ENCODE measurements at regions not wholly inside any gene's neighbourhood (a gene's known extent, or its start where the extent isn't known, plus 50 kb on each side); places are given as distances from the start of the nearest gene placed in this dataset.

- Histone ChIP-seq H4K20me1 (no peaks in the 10 kb centered on the region), H3K4me1 (peaks cover 7 to 21% (median 12%) of the 10 kb centered on the region in 10 experiments), H3K36me3 (no peaks in the 10 kb centered on the region), H3K27ac (no peak overlapping the region), H3K27me3 (no peaks in the 10 kb centered on the region), H3K9me3 (replicated peaks in 1 of 11) (no peaks in the 10 kb centered on the region), H3K9ac (no peak overlapping the region), H3K4me2 (no peak overlapping the region), H3K4me3 (no peak overlapping the region)
- TF ChIP-seq Cebpa-rat (IDR thresholded peaks at IDR 0.05) = no peak
Observed at GRCh38 chr11:95301474-95301873, 70.5 kb upstream of the SESN3 start.

GRCh38 chr11:95299078-95299679 lies 68.2 kb upstream of the SESN3 start:
- no peaks in the 10 kb centered on the region for H3K9me3 ChIP-seq (replicated peaks in 1 of 11)
- H3K27ac ChIP-seq = no peak overlapping the region
- peak overlapping the region in 5 of 11 experiments; percentile 6 to 46 (median 38); a peak in 8 of 22 replicates for H3K4me2 ChIP-seq
- peaks cover 8 to 23% (median 16%) of the 10 kb centered on the region in 10 experiments for H3K4me1 ChIP-seq
- no peaks in the 10 kb centered on the region for H3K36me3 ChIP-seq
- no peak overlapping the region for H3K4me3 ChIP-seq
- H4K20me1 ChIP-seq = no peaks in the 10 kb centered on the region
- H3K27me3 ChIP-seq = no peaks in the 10 kb centered on the region
- H3K9ac ChIP-seq = no peak overlapping the region
- TF ChIP-seq Cebpa-rat (IDR thresholded peaks at IDR 0.05) = no peak

GRCh38 chr11:95297680-95298452 lies 66.9 kb upstream of the SESN3 start:
- Histone ChIP-seq H3K4me3 (no peak overlapping the region), H4K20me1 (no peaks in the 10 kb centered on the region), H3K27ac (no peak overlapping the region), H3K4me1 (peaks cover 8 to 23% (median 16%) of the 10 kb centered on the region in 10 experiments), H3K9me3 (replicated peaks in 1 of 11) (no peaks in the 10 kb centered on the region), H3K9ac (no peak overlapping the region), H3K4me2 (no peak overlapping the region), H3K27me3 (no peaks in the 10 kb centered on the region), H3K36me3 (no peaks in the 10 kb centered on the region)
- no peak for TF ChIP-seq Cebpa-rat (IDR thresholded peaks at IDR 0.05)

GRCh38 chr11:95296621-95297025 lies 65.6 kb upstream of the SESN3 start:
- no peak overlapping the region for H3K4me3 ChIP-seq
- no peaks in the 10 kb centered on the region for H4K20me1 ChIP-seq
- peak overlapping the region in 10 of 11 experiments; percentile 1 to 61 (median 16); a peak in 12 of 22 replicates for H3K4me2 ChIP-seq
- H3K27ac ChIP-seq = no peak overlapping the region
- peaks cover 8 to 23% (median 16%) of the 10 kb centered on the region in 10 experiments for H3K4me1 ChIP-seq
- no peaks in the 10 kb centered on the region for H3K9me3 ChIP-seq (replicated peaks in 1 of 11)
- no peaks in the 10 kb centered on the region for H3K36me3 ChIP-seq
- TF ChIP-seq Cebpa-rat (IDR thresholded peaks at IDR 0.05) = no peak
- H3K27me3 ChIP-seq = no peaks in the 10 kb centered on the region
- no peak overlapping the region for H3K9ac ChIP-seq

- Histone ChIP-seq H3K9me3 (replicated peaks in 1 of 11) (no peaks in the 10 kb centered on the region), H3K36me3 (no peaks in the 10 kb centered on the region), H3K4me2 (peak overlapping the region in 6 of 11 experiments; percentile 1 to 61 (median 33); a peak in 6 of 22 replicates), H3K4me1 (peaks cover 8 to 23% (median 16%) of the 10 kb centered on the region in 10 experiments), H3K4me3 (no peak overlapping the region), H3K27me3 (no peaks in the 10 kb centered on the region), H4K20me1 (no peaks in the 10 kb centered on the region), H3K9ac (no peak overlapping the region), H3K27ac (no peak overlapping the region)
- TF ChIP-seq Cebpa-rat (IDR thresholded peaks at IDR 0.05) = no peak
Observed at GRCh38 chr11:95296165-95296564, 65.2 kb upstream of the SESN3 start.

- peaks cover 8 to 23% (median 16%) of the 10 kb centered on the region in 10 experiments for H3K4me1 ChIP-seq
- no peak for TF ChIP-seq Cebpa-rat (IDR thresholded peaks at IDR 0.05)
- H3K4me2 ChIP-seq = peak overlapping the region in 2 of 11 experiments; percentile 34 to 41; a peak in 1 of 22 replicates
- H3K4me3 ChIP-seq = no peak overlapping the region
- H3K27ac ChIP-seq = no peak overlapping the region
- no peaks in the 10 kb centered on the region for H4K20me1 ChIP-seq
- no peaks in the 10 kb centered on the region for H3K36me3 ChIP-seq
- no peaks in the 10 kb centered on the region for H3K9me3 ChIP-seq (replicated peaks in 1 of 11)
- H3K9ac ChIP-seq = no peak overlapping the region
- no peaks in the 10 kb centered on the region for H3K27me3 ChIP-seq
Observed at GRCh38 chr11:95295382-95296149, 64.6 kb upstream of the SESN3 start.

- H3K27me3 ChIP-seq = no peaks in the 10 kb centered on the region
- H3K9me3 ChIP-seq (replicated peaks in 1 of 11) = no peaks in the 10 kb centered on the region
- TF ChIP-seq Cebpa-rat (IDR thresholded peaks at IDR 0.05) = no peak
- no peak overlapping the region for H3K4me2 ChIP-seq
- H3K27ac ChIP-seq = no peak overlapping the region
- no peak overlapping the region for H3K4me3 ChIP-seq
- H3K36me3 ChIP-seq = no peaks in the 10 kb centered on the region
- no peaks in the 10 kb centered on the region for H4K20me1 ChIP-seq
- no peak overlapping the region for H3K9ac ChIP-seq
- H3K4me1 ChIP-seq = peaks cover 8 to 23% (median 16%) of the 10 kb centered on the region in 10 experiments
Observed at GRCh38 chr11:95294701-95295100, 63.7 kb upstream of the SESN3 start.

GRCh38 chr11:95293116-95293515 lies 62.1 kb upstream of the SESN3 start:
- Histone ChIP-seq H3K9ac (no peak overlapping the region), H3K9me3 (replicated peaks in 1 of 11) (no peaks in the 10 kb centered on the region), H3K27ac (no peak overlapping the region), H3K36me3 (no peaks in the 10 kb centered on the region), H3K4me3 (no peak overlapping the region), H3K4me1 (peaks cover 0 to 15% (median 10%) of the 10 kb centered on the region in 10 experiments; a peak in 14 of 20 replicates), H3K4me2 (no peak overlapping the region), H4K20me1 (no peaks in the 10 kb centered on the region), H3K27me3 (no peaks in the 10 kb centered on the region)
- no peak for TF ChIP-seq Cebpa-rat (IDR thresholded peaks at IDR 0.05)

GRCh38 chr11:95291946-95292345 lies 60.9 kb upstream of the SESN3 start:
- Histone ChIP-seq H3K9me3 (replicated peaks in 1 of 11) (no peaks in the 10 kb centered on the region), H4K20me1 (no peaks in the 10 kb centered on the region), H3K27me3 (no peaks in the 10 kb centered on the region), H3K27ac (no peak overlapping the region), H3K36me3 (no peaks in the 10 kb centered on the region), H3K4me2 (no peak overlapping the region), H3K4me1 (peaks cover 0 to 12% (median 8%) of the 10 kb centered on the region in 10 experiments; a peak in 14 of 20 replicates), H3K4me3 (no peak overlapping the region), H3K9ac (no peak overlapping the region)
- no peak for TF ChIP-seq Cebpa-rat (IDR thresholded peaks at IDR 0.05)

Measured in BLaER1 treated with 17β-estradiol and CSF1 and Interleukin-3, amounts not matched to agents 10 nM and 100 nM (cell line).